H1 (cell line): ENCODE measurements at regions not wholly inside any gene's neighbourhood (a gene's known extent, or its start where the extent isn't known, plus 50 kb on each side); places are given as distances from the start of the nearest gene placed in this dataset.

ENCODE experiments used
- CTCF ChIA-PET: fragments of 300-600 bp; sonication (Branson Sonifier 250); formaldehyde crosslinking; loops from one replicate; lab custom pipeline; 2021; ENCODE audit not compliant: partially characterized antibody; lab: Charles Lee
- POLR2A ChIA-PET: fragments of 300-600 bp; sonication (Branson Sonifier 250); formaldehyde crosslinking; loops from one replicate; lab custom pipeline; 2021; ENCODE audit warnings: inconsistent platforms; ENCODE audit not compliant: partially characterized antibody; lab: Charles Lee
- DNase-seq, 2 experiments: peaks; one replicate each; pipeline versions ENCODE4 v3.0.0 to v3.0.0-alpha.2; 2010 to 2022; ENCODE audit warnings: low spot score in 2 of 2, low read depth in 1 of 2, mixed read lengths in 1 of 2
- FAIRE-seq: peaks from 2 replicates; lab custom pipeline; 2011; peaks lifted over from hg19 to GRCh38; lab: Jason Lieb, UNC
- H2AFZ ChIP-seq: 2 replicates; pipeline ENCODE4 v1.8.1; 2012; ENCODE audit warnings: low read length, inconsistent platforms
- H2AK5ac ChIP-seq: 2 replicates; pipeline ENCODE4 v1.6.1; 2013; ENCODE audit warnings: low read depth, low read length
- H2BK120ac ChIP-seq: replicated peaks from 2 replicates; pipeline ENCODE3; 2013; ENCODE audit warnings: low read depth, low read length, inconsistent platforms
- H2BK12ac ChIP-seq: 2 replicates; pipeline ENCODE4 v1.6.1; 2013; ENCODE audit warnings: low read depth, low read length
- H2BK15ac ChIP-seq: 2 replicates; pipeline ENCODE4 v1.6.1; 2013; ENCODE audit warnings: low read length
- H2BK20ac ChIP-seq: 2 replicates; pipeline ENCODE4 v1.6.1; 2013; ENCODE audit warnings: low read length
- H2BK5ac ChIP-seq: 2 replicates; pipeline ENCODE4 v1.6.1; 2013; ENCODE audit warnings: low read depth, low read length
- H3K14ac ChIP-seq: 2 replicates; pipeline ENCODE4 v1.6.1; 2013; ENCODE audit warnings: inconsistent platforms; ENCODE audit not compliant: insufficient read length
- H3K18ac ChIP-seq: 2 replicates; pipeline ENCODE4 v1.6.1; 2013; ENCODE audit warnings: low read length; ENCODE audit errors: extremely low read depth
- H3K23ac ChIP-seq: 2 replicates; pipeline ENCODE4 v1.6.1; 2013; ENCODE audit warnings: inconsistent platforms; ENCODE audit not compliant: insufficient read length
- H3K23me2 ChIP-seq: 2 replicates; pipeline ENCODE4 v1.6.1; 2013; ENCODE audit warnings: low read depth, low read length
- H3K27ac ChIP-seq: 2 replicates; pipeline ENCODE4 v1.6.1; 2011; ENCODE audit warnings: low read depth, low read length, inconsistent platforms
- H3K27me3 ChIP-seq, 4 experiments: replicated peaks in 1 of 4; 1 replicate in 1 of 4; 2 replicates in 3 of 4; pipeline versions ENCODE4 v1.6.1 to v1.8.1; 2011 to 2013; ENCODE audit warnings: low read length in 3 of 4, mild to moderate bottlenecking in 3 of 4, inconsistent platforms in 2 of 4, mixed read lengths in 2 of 4, moderate library complexity in 1 of 4; ENCODE audit not compliant: control insufficient read depth in 3 of 4, insufficient read depth in 3 of 4; ENCODE audit errors: extremely low read depth in 1 of 4
- H3K36me3 ChIP-seq, 4 experiments: 2 replicates each; pipeline versions ENCODE4 v1.6.1 to v1.8.1; 2011 to 2013; ENCODE audit warnings: mild to moderate bottlenecking in 4 of 4, low read length in 3 of 4, moderate library complexity in 2 of 4, control low read depth in 1 of 4, inconsistent platforms in 1 of 4; ENCODE audit not compliant: insufficient read depth in 4 of 4, control insufficient read depth in 2 of 4
- H3K4ac ChIP-seq: replicated peaks from 2 replicates; pipeline ENCODE3; 2013; ENCODE audit warnings: low read length, low read depth, mixed read lengths, inconsistent platforms; ENCODE audit not compliant: insufficient read length
- H3K4me1 ChIP-seq, 4 experiments: replicated peaks in 1 of 4; 1 replicate in 1 of 4; 2 replicates in 3 of 4; pipeline versions ENCODE4 v1.6.1 to v1.8.1; 2011 to 2013; ENCODE audit warnings: low read length in 3 of 4, inconsistent platforms in 2 of 4, mixed read lengths in 1 of 4; ENCODE audit not compliant: insufficient read depth in 4 of 4, control insufficient read depth in 3 of 4
- H3K4me2 ChIP-seq, 2 experiments: 2 replicates each; pipeline versions ENCODE4 v1.6.1 to v1.8.1; 2011 to 2013; ENCODE audit warnings: low read depth in 2 of 2, low read length in 2 of 2, control low read depth in 1 of 2, inconsistent platforms in 1 of 2, mild to moderate bottlenecking in 1 of 2; ENCODE audit not compliant: insufficient read depth in 1 of 2
- H3K4me3 ChIP-seq, 4 experiments: fragments of 200-600, 300-600 bp in 1 of 4; sonication (generic), shearing (Covaris generic), sonication (Bioruptor Twin) in 1 of 4; 2 replicates each; pipeline versions ENCODE4 v1.5.1 to v1.8.1; 2011 to 2016; ENCODE audit warnings: low read length in 4 of 4, low read depth in 3 of 4, control low read depth in 2 of 4, inconsistent platforms in 2 of 4, mild to moderate bottlenecking in 2 of 4, mixed read lengths in 1 of 4, moderate library complexity in 1 of 4; ENCODE audit not compliant: insufficient read depth in 2 of 4; ENCODE audit errors: extremely low read depth in 1 of 4
- H3K56ac ChIP-seq: replicated peaks from 2 replicates; pipeline ENCODE3; 2013; ENCODE audit warnings: low read depth, mild to moderate bottlenecking, mixed read lengths, low read length, inconsistent platforms; ENCODE audit not compliant: insufficient read length
- H3K79me1 ChIP-seq: 2 replicates; pipeline ENCODE4 v1.6.1; 2013; ENCODE audit warnings: low read depth, low read length, control low read depth
- H3K79me2 ChIP-seq, 2 experiments: 2 replicates each; pipeline versions ENCODE4 v1.6.1 to v1.8.1; 2012 to 2013; ENCODE audit warnings: low read length in 2 of 2, mild to moderate bottlenecking in 2 of 2, inconsistent platforms in 1 of 2; ENCODE audit not compliant: insufficient read depth in 2 of 2, control insufficient read depth in 1 of 2
- H3K9ac ChIP-seq, 4 experiments: replicated peaks in 1 of 4; 1 replicate in 1 of 4; 2 replicates in 3 of 4; pipeline versions ENCODE4 v1.6.1 to v1.8.1; 2011 to 2013; ENCODE audit warnings: low read depth in 3 of 4, low read length in 3 of 4, control low read depth in 2 of 4, mild to moderate bottlenecking in 2 of 4, moderate library complexity in 2 of 4, inconsistent platforms in 1 of 4; ENCODE audit errors: extremely low read depth in 1 of 4
- H3K9me3 ChIP-seq, 2 experiments: 2 replicates each; pipeline versions ENCODE4 v1.6.1 to v1.8.1; 2012 to 2013; ENCODE audit warnings: mild to moderate bottlenecking in 2 of 2, moderate library complexity in 2 of 2, control low read depth in 1 of 2, inconsistent platforms in 1 of 2, low read depth in 1 of 2, low read length in 1 of 2, mixed read lengths in 1 of 2; ENCODE audit not compliant: insufficient read depth in 2 of 2
- H4K20me1 ChIP-seq, 2 experiments: replicated peaks in 1 of 2; 2 replicates each; pipeline versions ENCODE3 to v1.8.1; 2011 to 2013; ENCODE audit warnings: inconsistent platforms in 2 of 2, low read length in 2 of 2, mild to moderate bottlenecking in 1 of 2; ENCODE audit not compliant: insufficient read depth in 2 of 2, control insufficient read depth in 1 of 2
- H4K5ac ChIP-seq: 2 replicates; pipeline ENCODE4 v1.6.1; 2013; ENCODE audit warnings: low read length, low read depth, mixed read lengths, inconsistent platforms; ENCODE audit not compliant: insufficient read length
- H4K8ac ChIP-seq: 2 replicates; pipeline ENCODE4 v1.8.0; 2013; ENCODE audit warnings: mild to moderate bottlenecking, moderate library complexity, low read length, inconsistent platforms; ENCODE audit not compliant: insufficient read depth; ENCODE audit errors: extremely low read depth
- H4K91ac ChIP-seq: replicated peaks from 2 replicates; pipeline ENCODE3; 2013; ENCODE audit warnings: low read length, mixed read lengths, inconsistent platforms; ENCODE audit not compliant: insufficient read length
- EGR1 ChIP-seq: IDR thresholded peaks from 2 replicates; pipeline ENCODE4 v1.6.1; 2011; ENCODE audit warnings: low read depth, low read length, borderline replicate concordance
- WGBS, 2 experiments: shearing (Covaris generic) in 1 of 2; methylation state at CpG; one replicate each; pipeline versions ENCODE4 v1.1.6 to v1.1.7; 2013 to 2015; ENCODE audit warnings: low lambda C conversion rate in 2 of 2, mixed read lengths in 2 of 2, inconsistent platforms in 1 of 2, low coverage in 1 of 2, missing lambda C conversion rate in 1 of 2; ENCODE audit not compliant: insufficient replicate concordance in 2 of 2, insufficient coverage in 1 of 2, insufficient read length in 1 of 2; ENCODE audit errors: extremely low coverage in 1 of 2, missing lambda C conversion rate in 1 of 2; 5-methylcytosine and 5-hydroxymethylcytosine counted together

DNA sequence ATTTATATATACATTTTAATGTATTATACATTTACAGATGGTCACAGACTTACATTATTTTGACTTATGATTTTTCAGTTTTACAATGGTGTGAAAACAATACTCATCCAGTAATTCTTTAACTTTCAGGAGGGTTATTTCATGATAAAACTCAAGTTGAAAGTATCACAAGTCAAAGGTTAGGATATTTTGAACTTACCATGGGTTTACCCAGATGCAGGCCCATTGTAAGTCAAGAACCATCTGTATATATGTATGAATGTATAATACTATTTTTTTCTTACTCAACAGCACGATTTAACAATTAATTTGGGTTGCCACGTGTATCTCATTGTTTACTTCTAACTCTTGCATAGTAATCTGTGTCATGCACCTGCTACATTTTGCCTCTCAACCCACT is 1002.0 kb downstream of the OTOL1 start:
- Histone ChIP-seq H2AK5ac (no peak overlapping the region), H3K56ac (no peak overlapping the region), H3K23me2 (no peaks in the 10 kb centered on the region), H2BK120ac (no peak overlapping the region), H3K4me3 (no peak overlapping the region), H4K20me1 (no peaks in the 10 kb centered on the region), H3K9me3 (no peaks in the 10 kb centered on the region), H4K91ac (no peak overlapping the region), H3K27me3 (no peaks in the 10 kb centered on the region), H2AFZ (no peak overlapping the region), H3K27ac (no peak overlapping the region), H3K4ac (no peak overlapping the region), H3K79me2 (no peaks in the 10 kb centered on the region), H3K14ac (no peak overlapping the region), H3K18ac (no peak overlapping the region), H3K36me3 (no peaks in the 10 kb centered on the region), H4K8ac (no peak overlapping the region), H2BK5ac (no peak overlapping the region), H4K5ac (no peak overlapping the region), H2BK15ac (no peak overlapping the region), H3K9ac (no peak overlapping the region), H2BK20ac (no peak overlapping the region), H3K23ac (no peak overlapping the region), H3K79me1 (no peaks in the 10 kb centered on the region), H3K4me2 (no peak overlapping the region), H3K4me1 (no peaks in the 10 kb centered on the region), H2BK12ac (no peak overlapping the region)
- WGBS, 2 experiments = 91% methylated on average over 2 of the region's 2 CpGs; no CpG with 5 or more reads in 1 of the 2 experiments
- CTCF ChIA-PET = no interaction called here
- POLR2A ChIA-PET = no interaction called here
- TF ChIP-seq EGR1 = no peak
- FAIRE-seq = no peak
- DNase-seq = no peak
